Kasumi-1 (cell line): ENCODE measurements at regions not wholly inside any gene's neighbourhood (a gene's known extent, or its start where the extent isn't known, plus 50 kb on each side); places are given as distances from the start of the nearest gene placed in this dataset.
"Not testable (repeated sequence)": the region's sequence is repeated elsewhere in the genome, so short reads cannot be mapped to it uniquely, and the experiment has no call there.

Experiments used
- DNase-seq, 2 experiments: peaks; one replicate each; lab custom pipeline; 2025; lab: John Stamatoyannopoulos, UW

DNA sequence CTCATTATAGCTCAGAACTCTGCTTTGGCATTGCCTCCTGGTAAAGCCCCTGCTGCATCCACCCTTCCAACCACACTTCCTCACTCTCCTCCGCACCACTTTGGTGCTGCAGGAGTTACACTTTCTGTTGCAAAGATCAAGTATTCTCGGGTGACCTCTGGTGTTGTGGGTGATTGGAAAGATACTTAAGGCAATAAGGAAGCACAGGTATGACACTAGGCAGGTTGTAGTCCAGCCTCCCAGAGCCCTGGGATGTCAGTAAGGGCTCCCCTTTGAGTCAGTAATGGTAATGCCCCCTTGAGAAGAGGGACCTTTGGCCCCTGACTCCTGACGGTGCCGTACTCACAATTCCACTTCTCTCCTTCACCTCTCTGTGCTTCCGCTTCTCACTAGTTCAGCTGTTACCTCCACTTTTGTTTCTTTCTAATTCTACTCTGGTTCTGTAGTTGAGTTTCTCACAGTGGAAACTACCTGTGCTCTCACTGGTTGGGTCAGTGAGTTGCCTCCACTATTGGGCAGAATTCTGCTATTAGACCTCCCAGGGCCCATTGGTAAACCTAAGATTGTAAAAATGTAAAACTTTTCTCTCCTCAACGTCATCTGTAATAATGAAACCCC, 350.0 kb downstream of the GOLGA6L6 start:
- not testable (repeated sequence) for DNase-seq

- DNase-seq: not testable (repeated sequence)
Measured at GRCh38 chr15:20188611-20189010, 353.0 kb downstream of the GOLGA6L6 start.

DNA sequence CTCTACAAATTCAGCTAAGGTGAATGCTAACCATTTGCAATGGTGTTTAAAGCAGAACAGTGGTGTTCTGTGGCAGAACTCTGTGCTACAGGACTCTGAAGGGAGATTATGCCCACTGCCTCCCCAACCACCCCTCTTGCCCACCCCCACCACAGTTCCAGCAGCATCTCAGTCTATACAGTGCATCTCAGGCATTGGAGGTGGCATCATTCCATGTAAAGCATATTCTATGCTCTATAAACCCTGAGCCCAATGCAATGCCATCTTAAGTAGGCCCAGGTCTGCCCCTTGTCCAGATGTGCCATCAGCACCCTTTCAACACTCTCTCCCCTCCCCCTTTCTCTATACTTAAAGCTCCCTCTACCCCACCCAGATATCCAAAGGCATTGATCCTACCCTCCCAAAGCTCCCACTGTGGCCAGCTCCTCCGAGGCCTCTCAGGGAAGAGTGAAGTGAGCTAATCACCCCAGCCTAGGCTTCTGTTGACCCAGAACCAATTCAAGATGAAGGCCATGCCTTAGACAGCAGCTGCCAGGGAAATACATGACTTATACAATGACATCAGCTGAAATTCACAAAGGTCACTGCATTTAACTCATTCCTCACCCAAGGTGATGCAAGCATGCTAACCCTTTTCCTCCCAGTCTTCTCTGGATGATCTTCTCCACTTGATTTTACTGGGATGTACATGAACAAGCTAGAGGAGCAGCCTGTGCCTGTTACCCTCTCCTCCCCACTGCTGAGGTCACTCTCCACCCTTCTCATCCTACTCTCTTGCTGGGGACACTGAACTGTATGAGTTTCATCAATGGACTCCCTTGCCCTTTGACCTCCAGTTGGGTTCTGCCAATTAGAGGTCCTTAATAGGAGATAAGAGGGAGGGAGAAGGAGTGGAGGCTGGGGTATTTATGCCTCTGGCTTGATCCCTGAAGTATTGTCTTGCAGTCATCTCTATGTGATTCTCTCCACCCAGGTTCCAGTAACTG, 353.9 kb downstream of the GOLGA6L6 start:
- DNase-seq: not testable (repeated sequence)

GRCh38 chr15:20184879-20185278, 356.7 kb downstream of the GOLGA6L6 start:
- DNase-seq: not testable (repeated sequence)

DNA sequence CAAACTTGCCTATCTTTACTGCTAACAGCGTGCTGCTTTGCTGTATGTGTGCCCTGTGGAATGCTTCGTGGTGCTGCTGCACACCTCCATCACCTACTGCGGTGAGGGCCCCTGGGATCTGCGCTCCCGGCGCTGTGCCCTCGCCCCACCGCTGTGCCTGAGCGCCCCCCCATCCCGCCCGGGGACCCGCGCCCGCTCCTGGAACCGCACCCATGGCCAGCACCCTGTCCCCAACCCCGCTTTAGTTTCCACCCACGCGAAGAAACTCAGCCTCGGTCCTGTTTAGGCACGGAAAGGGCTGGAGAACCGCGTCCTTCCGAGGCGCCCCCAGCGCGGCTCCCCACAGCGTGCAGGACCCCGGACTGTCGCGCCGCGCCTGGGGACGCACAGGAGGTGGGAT, 373.4 kb downstream of the GOLGA6L6 start:
- DNase-seq: not testable (repeated sequence)

- not testable (repeated sequence) for DNase-seq
Measured at GRCh38 chr15:20153528-20153927, 388.1 kb downstream of the GOLGA6L6 start.

- not testable (repeated sequence) for DNase-seq
Measured at GRCh38 chr15:20148679-20149078, 392.9 kb downstream of the GOLGA6L6 start.

DNA sequence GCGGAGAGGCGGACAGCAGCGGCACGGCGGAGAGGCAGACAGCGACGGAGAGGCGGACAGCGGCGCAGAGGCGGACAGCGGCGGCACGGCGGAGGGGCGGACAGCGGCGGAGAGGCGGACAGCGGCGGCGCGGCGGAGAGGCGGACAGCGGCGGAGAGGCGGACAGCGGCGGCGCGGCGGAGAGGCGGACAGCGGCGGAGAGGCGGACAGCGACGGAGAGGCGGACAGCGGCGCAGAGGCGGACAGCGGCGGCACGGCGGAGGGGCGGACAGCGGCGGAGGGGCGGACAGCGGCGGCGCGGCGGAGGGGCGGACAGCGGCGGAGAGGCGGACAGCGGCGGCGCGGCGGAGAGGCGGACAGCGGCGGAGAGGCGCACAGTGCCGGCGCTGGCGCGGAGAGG, 393.6 kb downstream of the GOLGA6L6 start:
- DNase-seq: not testable (repeated sequence)

- DNase-seq: not testable (repeated sequence)
Measured at GRCh38 chr15:20144333-20145036, 397.1 kb downstream of the GOLGA6L6 start.

DNA sequence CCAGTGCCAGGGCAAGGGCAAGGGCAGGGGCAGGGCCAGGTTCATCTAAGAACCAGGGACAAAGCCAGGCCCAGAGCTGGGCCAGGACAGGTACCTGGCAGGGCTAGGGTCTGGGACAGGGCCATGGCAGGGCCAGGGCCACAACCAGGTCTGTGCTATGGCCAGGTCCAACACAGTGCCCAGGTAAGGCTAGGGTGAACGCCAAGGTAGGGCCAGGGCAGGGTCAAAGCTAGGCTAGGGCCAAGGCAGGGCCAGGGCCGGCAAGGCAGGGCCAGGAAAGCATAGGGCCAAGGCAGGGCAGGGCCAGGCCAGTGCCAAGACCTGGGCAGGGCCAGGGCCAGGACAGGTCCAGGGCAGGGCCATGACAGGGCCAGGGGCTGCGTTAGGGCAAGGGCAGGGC, 398.7 kb downstream of the GOLGA6L6 start:
- DNase-seq: not testable (repeated sequence)

DNA sequence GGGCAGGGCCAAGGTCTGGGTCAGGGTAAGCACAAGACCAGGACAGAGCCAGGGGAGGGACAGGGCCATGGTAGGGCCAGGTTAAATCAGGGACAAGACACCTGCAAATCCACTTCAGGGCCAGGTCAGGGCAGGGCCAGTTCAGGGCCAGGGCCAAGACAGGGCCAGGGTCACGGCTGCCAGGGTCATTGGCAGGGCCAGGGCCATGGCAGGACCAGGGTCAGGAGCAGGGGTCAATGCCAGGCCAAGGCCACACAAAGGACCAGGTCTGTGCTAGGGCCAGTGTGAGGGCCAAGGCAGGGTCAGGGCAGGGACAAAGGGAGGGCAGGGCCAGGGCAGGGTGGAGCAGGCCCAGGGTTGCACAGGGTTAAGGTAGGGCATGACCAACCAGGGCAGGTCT, 399.2 kb downstream of the GOLGA6L6 start:
- DNase-seq: not testable (repeated sequence)

DNA sequence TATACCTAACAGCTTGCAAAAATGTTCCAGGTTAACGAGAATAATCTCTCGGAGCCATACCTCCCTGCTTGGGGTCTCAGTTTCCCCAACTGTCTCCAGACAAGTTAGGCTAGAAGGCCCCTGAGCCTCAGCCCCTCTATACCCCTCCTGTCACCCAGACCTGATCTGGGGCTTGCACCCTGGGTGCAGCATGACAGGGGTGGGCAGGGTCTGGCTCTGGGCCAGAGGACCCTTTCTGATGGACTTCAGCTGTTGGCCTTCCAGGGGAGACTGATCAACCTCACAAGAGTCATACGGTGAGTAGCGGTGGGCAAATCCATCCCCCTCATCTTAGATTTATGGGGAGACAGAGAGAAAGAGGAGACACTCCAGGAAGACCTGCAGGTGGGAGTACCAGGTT, 416.9 kb downstream of the GOLGA6L6 start:
- DNase-seq: not testable (repeated sequence)

DNA sequence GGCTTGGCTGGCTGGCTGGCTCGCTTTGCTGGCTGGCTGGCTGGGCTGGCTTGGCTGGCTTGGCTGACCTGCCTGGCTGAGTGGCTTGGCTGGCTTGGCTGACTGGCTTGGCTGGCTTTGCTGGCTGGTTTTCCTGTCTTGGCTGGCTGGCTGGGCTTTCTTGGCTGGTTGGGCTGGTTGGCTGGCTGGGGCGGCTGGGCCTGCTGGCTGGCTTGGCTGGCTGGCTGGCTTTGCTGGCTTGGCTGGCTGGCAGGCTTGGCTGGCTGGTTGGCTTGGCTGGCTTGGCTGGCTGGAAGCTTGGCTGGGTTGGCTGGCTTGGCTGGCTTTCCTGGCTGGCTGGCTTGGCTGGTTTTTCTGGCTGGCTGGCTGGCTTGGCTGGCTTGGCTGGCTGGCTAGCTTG, 435.6 kb downstream of the GOLGA6L6 start:
- DNase-seq: no peak

- not testable (repeated sequence) for DNase-seq
Measured at GRCh38 chr15:20105011-20105990, 436.3 kb downstream of the GOLGA6L6 start.

- DNase-seq: not testable (repeated sequence)
Measured at GRCh38 chr15:20104551-20104950, 437.0 kb downstream of the GOLGA6L6 start.

- DNase-seq: not testable (repeated sequence)
Measured at GRCh38 chr15:20102862-20103261, 438.7 kb downstream of the GOLGA6L6 start.

DNA sequence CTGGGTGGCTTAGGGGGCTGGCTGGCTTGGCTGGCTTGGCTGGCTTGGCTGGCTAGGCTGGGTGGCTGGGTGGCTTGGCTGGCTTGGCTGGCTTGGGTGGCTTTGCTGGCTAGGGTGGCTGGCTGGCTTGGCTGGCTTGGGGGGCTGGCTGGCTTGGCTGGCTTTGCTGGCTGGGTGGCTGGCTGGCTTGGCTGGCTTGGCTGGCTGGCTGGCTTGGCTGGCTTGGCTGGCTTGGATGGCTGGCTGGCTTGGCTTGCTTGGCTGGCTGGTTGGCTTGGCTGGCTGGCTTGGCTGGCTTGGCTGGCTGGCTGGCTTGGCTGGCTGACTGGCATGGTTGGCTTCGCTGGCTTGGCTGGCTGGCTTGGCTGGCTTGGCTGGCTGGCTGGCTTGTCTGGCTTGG, 439.4 kb downstream of the GOLGA6L6 start:
- DNase-seq: not testable (repeated sequence)

DNA sequence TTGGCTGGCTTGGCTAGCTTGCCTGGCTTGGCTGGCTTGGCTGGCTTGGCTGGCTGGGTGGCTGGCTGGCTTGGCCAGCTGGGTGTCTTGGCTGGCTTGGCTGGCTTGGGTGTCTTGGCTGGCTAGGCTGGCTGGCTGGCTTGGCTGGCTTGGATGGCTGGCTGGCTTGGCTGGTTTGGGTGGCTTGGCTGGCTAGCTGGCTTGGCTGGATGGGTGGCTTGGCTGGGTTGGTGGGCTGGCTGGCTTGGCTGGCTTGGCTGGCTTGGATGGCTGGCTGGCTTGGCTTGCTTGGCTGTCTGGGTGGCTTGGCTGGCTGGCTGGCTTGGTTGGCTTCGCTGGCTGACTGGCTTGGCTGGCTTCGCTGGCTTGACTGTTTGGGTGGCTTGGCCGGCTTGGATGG, 440.3 kb downstream of the GOLGA6L6 start:
- not testable (repeated sequence) for DNase-seq

- not testable (repeated sequence) for DNase-seq
Measured at GRCh38 chr15:20100604-20101270, 440.9 kb downstream of the GOLGA6L6 start.

DNA sequence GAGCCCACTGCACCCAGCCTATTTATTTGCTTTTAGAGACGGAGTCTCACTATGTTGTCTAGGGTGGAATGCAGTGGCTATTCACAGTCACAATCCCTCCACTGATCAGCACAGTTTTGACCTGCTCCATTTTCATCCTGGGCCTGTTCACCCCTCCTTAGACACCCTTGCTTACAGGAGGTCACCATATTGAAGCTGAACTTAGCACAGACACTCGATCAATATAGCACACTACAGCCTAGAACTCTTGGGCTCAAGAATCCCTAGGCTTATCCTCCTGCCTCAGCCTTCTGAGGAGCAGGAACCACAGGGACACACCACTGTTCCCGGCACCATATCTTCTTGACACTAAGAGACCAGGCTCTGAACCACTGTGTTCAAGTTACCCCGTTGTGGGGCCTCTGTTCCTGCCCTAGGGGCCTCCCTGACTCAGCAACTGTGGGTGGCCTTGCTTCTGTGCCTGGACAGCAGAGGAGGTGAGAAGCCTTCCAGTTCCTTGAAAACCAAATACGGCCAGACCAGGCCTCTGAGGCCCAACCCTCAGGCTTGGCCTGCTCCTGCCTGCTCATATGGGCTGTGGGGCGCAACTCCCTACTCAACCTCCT, 445.8 kb downstream of the GOLGA6L6 start:
- DNase-seq: not testable (repeated sequence)
